ENCODE measurements at regions not wholly inside any gene's neighbourhood (a gene's known extent, or its start where the extent isn't known, plus 50 kb on each side); places are given as distances from the start of the nearest gene placed in this dataset.

GRCh38 chr13:40109351-40109844, 453.9 kb downstream of the COG6 start:
- Mint-ChIP-seq H3K36me3 (ENCODE audit: low read depth) (no peaks in the 10 kb centered on the region), H3K27me3 (no peaks in the 10 kb centered on the region), H3K4me3 (no peak overlapping the region), H3K9me3 (no peaks in the 10 kb centered on the region), H3K27ac (no peak overlapping the region), H3K4me1 (ENCODE audit: low read depth) (no peaks in the 10 kb centered on the region)
- ChIA-PET POLR2A (no interaction called here), CTCF (interaction anchor here (1.0 kb wide), 1 partner anchor 40 kb away, joined by 3 read pairs; no protein-coding TSS in a partner anchor)
- TF ChIP-seq, protein P1, sequence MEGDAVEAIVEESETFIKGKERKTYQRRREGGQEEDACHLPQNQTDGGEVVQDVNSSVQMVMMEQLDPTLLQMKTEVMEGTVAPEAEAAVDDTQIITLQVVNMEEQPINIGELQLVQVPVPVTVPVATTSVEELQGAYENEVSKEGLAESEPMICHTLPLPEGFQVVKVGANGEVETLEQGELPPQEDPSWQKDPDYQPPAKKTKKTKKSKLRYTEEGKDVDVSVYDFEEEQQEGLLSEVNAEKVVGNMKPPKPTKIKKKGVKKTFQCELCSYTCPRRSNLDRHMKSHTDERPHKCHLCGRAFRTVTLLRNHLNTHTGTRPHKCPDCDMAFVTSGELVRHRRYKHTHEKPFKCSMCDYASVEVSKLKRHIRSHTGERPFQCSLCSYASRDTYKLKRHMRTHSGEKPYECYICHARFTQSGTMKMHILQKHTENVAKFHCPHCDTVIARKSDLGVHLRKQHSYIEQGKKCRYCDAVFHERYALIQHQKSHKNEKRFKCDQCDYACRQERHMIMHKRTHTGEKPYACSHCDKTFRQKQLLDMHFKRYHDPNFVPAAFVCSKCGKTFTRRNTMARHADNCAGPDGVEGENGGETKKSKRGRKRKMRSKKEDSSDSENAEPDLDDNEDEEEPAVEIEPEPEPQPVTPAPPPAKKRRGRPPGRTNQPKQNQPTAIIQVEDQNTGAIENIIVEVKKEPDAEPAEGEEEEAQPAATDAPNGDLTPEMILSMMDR (IDR thresholded peaks at IDR 0.05) = no peak
- no peak for ATAC-seq (ENCODE audit: poor library complexity)
- DNase-seq = no peak
- Histone ChIP-seq H3K9me3 (ENCODE audit: control insufficient read depth in 1 of 2, insufficient read depth in 1 of 2, low read length in 2 of 2) (no peaks in the 10 kb centered on the region), H3K4me1 (ENCODE audit: insufficient read depth, low read length) (no peaks in the 10 kb centered on the region), H3K27me3 (ENCODE audit: control insufficient read depth in 1 of 2, insufficient read depth in 2 of 2, low read length in 2 of 2) (no peaks in the 10 kb centered on the region), H3K4me3 (ENCODE audit: low read length) (no peak overlapping the region), H3K36me3 (ENCODE audit: insufficient read depth, low read length) (no peaks in the 10 kb centered on the region), H3K27ac (ENCODE audit: low read depth in 1 of 2, low read length in 2 of 2) (no peak overlapping the region)
- intact Hi-C loops (cut with DNase I, micrococcal nuclease) = no loop called here

GRCh38 chr13:40113643-40114304, 458.3 kb downstream of the COG6 start:
- Mint-ChIP-seq H3K36me3 (ENCODE audit: low read depth) (no peaks in the 10 kb centered on the region), H3K27me3 (no peaks in the 10 kb centered on the region), H3K4me1 (ENCODE audit: low read depth) (peaks cover 16% of the 10 kb centered on the region), H3K27ac (no peak overlapping the region), H3K9me3 (no peaks in the 10 kb centered on the region), H3K4me3 (no peak overlapping the region)
- Histone ChIP-seq H3K36me3 (ENCODE audit: insufficient read depth, low read length) (no peaks in the 10 kb centered on the region), H3K4me1 (ENCODE audit: insufficient read depth, low read length) (peaks cover 11% of the 10 kb centered on the region), H3K27me3 (ENCODE audit: control insufficient read depth in 1 of 2, insufficient read depth in 2 of 2, low read length in 2 of 2) (no peaks in the 10 kb centered on the region), H3K4me3 (ENCODE audit: low read length) (no peak overlapping the region), H3K9me3 (ENCODE audit: control insufficient read depth in 1 of 2, insufficient read depth in 1 of 2, low read length in 2 of 2) (no peaks in the 10 kb centered on the region), H3K27ac (ENCODE audit: low read depth in 1 of 2, low read length in 2 of 2) (no peak overlapping the region)
- DNase-seq (no peak), ATAC-seq (ENCODE audit: poor library complexity) (no peak)
- ChIA-PET CTCF (no interaction called here), POLR2A (interaction anchor here (1.5 kb wide), 1 partner anchor 74 kb away, joined by 4 read pairs; no protein-coding TSS in a partner anchor)
- intact Hi-C loops (cut with DNase I, micrococcal nuclease) = no loop called here
- TF ChIP-seq, protein P1 (IDR thresholded peaks at IDR 0.05) = no peak

- intact Hi-C loops (cut with DNase I, micrococcal nuclease) = no loop called here
These were observed 458.9 kb downstream of the COG6 start for GRCh38 chr13:40114305-40114896.

More at GRCh38 chr13:40114305-40114896, 458.9 kb downstream of the COG6 start:
- Histone ChIP-seq H3K4me3 (ENCODE audit: low read length) (no peak overlapping the region), H3K27ac (ENCODE audit: low read depth in 1 of 2, low read length in 2 of 2) (no peak overlapping the region), H3K27me3 (ENCODE audit: control insufficient read depth in 1 of 2, insufficient read depth in 2 of 2, low read length in 2 of 2) (no peaks in the 10 kb centered on the region), H3K4me1 (ENCODE audit: insufficient read depth, low read length) (peaks cover 11% of the 10 kb centered on the region), H3K9me3 (ENCODE audit: control insufficient read depth in 1 of 2, insufficient read depth in 1 of 2, low read length in 2 of 2) (no peaks in the 10 kb centered on the region), H3K36me3 (ENCODE audit: insufficient read depth, low read length) (no peaks in the 10 kb centered on the region)
- Mint-ChIP-seq H3K27ac (no peak overlapping the region), H3K36me3 (ENCODE audit: low read depth) (no peaks in the 10 kb centered on the region), H3K9me3 (no peaks in the 10 kb centered on the region), H3K4me1 (ENCODE audit: low read depth) (peaks cover 16% of the 10 kb centered on the region), H3K4me3 (no peak overlapping the region), H3K27me3 (no peaks in the 10 kb centered on the region)
- ChIA-PET CTCF (no interaction called here), POLR2A (interaction anchor here (0.7 to 1.5 kb wide), 2 partner anchors 73 to 96 kb away, joined by 3 to 4 read pairs; no protein-coding TSS in a partner anchor)
- ATAC-seq (ENCODE audit: poor library complexity) = no peak
- DNase-seq = no peak
- TF ChIP-seq, protein P1 (IDR thresholded peaks at IDR 0.05) = no peak
